ENCODE measurements at regions not wholly inside any gene's neighbourhood (a gene's known extent, or its start where the extent isn't known, plus 50 kb on each side); places are given as distances from the start of the nearest gene placed in this dataset.
A peak's percentile ranks its signal among the peaks of the same experiment; 100 is the strongest.

- Histone ChIP-seq H3K27ac (no peak overlapping the region), H3K9me3 (no peaks in the 10 kb centered on the region), H3K4me1 (peaks cover 0 to 13% (median 6%) of the 10 kb centered on the region in 4 donors), H3K36me3 (no peaks in the 10 kb centered on the region), H3K4me3 (no peak overlapping the region), H3K27me3 (no peaks in the 10 kb centered on the region)
- no peak for DNase-seq
- intact Hi-C loops (cut with DNase I; ENCODE audit: low total_unique reads): no loop called here
- TF ChIP-seq, protein P1, sequence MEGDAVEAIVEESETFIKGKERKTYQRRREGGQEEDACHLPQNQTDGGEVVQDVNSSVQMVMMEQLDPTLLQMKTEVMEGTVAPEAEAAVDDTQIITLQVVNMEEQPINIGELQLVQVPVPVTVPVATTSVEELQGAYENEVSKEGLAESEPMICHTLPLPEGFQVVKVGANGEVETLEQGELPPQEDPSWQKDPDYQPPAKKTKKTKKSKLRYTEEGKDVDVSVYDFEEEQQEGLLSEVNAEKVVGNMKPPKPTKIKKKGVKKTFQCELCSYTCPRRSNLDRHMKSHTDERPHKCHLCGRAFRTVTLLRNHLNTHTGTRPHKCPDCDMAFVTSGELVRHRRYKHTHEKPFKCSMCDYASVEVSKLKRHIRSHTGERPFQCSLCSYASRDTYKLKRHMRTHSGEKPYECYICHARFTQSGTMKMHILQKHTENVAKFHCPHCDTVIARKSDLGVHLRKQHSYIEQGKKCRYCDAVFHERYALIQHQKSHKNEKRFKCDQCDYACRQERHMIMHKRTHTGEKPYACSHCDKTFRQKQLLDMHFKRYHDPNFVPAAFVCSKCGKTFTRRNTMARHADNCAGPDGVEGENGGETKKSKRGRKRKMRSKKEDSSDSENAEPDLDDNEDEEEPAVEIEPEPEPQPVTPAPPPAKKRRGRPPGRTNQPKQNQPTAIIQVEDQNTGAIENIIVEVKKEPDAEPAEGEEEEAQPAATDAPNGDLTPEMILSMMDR (IDR thresholded peaks at IDR 0.05): no peak
These were observed 52.3 kb upstream of the PHYHIPL start for GRCh38 chr10:59124187-59124586.

GRCh38 chr10:59125666-59126065 lies 50.8 kb upstream of the PHYHIPL start:
- Histone ChIP-seq H3K4me3 (no peak overlapping the region), H3K36me3 (no peaks in the 10 kb centered on the region), H3K9me3 (no peaks in the 10 kb centered on the region), H3K27ac (peak overlapping the region in 1 of 2 donors; percentile 33), H3K4me1 (peaks cover 0 to 13% (median 6%) of the 10 kb centered on the region in 4 donors), H3K27me3 (no peaks in the 10 kb centered on the region)
- no peak for DNase-seq
- TF ChIP-seq, protein P1 (IDR thresholded peaks at IDR 0.05): no peak
- intact Hi-C loops (cut with DNase I; ENCODE audit: low total_unique reads): no loop called here

GRCh38 chr10:59126261-59126660 lies 50.2 kb upstream of the PHYHIPL start:
- Histone ChIP-seq H3K4me3 (no peak overlapping the region), H3K36me3 (no peaks in the 10 kb centered on the region), H3K27ac (peak overlapping the region in 1 of 2 donors; percentile 33), H3K9me3 (no peaks in the 10 kb centered on the region), H3K27me3 (no peaks in the 10 kb centered on the region), H3K4me1 (peaks cover 0 to 13% (median 6%) of the 10 kb centered on the region in 4 donors)
- no peak for DNase-seq
- intact Hi-C loops (cut with DNase I; ENCODE audit: low total_unique reads): no loop called here
- TF ChIP-seq, protein P1 (IDR thresholded peaks at IDR 0.05): no peak

Measured in tibial artery (tissue), 4 donors.